ENCODE measurements at regions not wholly inside any gene's neighbourhood (a gene's known extent, or its start where the extent isn't known, plus 50 kb on each side); places are given as distances from the start of the nearest gene placed in this dataset.

DNA sequence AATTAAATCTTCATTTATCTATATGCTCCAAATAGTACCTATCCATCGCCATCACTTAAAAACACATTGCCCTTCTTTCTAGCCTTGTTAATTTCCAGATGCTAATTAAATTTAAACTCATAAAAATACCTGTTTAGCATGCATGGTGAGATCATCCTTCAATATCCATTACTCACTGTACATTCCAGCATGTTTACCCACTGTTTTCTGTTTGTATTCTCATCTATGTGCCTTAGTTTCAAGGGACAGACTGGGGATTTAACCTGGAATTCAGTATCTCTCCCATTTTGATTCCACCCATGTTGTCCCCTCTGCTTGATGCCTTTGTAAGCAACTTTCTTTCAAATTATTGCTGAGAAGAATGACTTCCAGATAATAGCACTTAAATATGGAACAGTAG lies 208.0 kb downstream of the SPTSSA start:
- no peaks in the 10 kb centered on the region for H3K27me3 ChIP-seq (ENCODE audit: insufficient read depth, low read depth)
- no peak overlapping the region for H3K4me2 ChIP-seq
- H3K4me3 ChIP-seq = no peak overlapping the region
- H4K20me1 ChIP-seq (ENCODE audit: insufficient read depth) = no peaks in the 10 kb centered on the region
- 0 out of 2 replicates have a peak, but pooled peaks cover 10% of the 10 kb centered on the region for H3K4me1 ChIP-seq (replicated peaks; ENCODE audit: insufficient read depth)
- no peaks in the 10 kb centered on the region for H3K36me3 ChIP-seq (ENCODE audit: low read depth)
- no peak for DNase-seq
- intact Hi-C loops (cut with micrococcal nuclease; ENCODE audit: unreplicated experiment) = no loop called here
- ChIA-PET POLR2A (ENCODE audit: unreplicated experiment) (no interaction called here), CTCF (no interaction called here)
- H3F3A ChIP-seq (ENCODE audit: insufficient read depth, low read depth) = no peaks in the 10 kb centered on the region
- no peaks in the 10 kb centered on the region for H3K9me2 ChIP-seq (ENCODE audit: insufficient read depth)
- H3K9me3 ChIP-seq (ENCODE audit: insufficient read depth, low read depth) = no peaks in the 10 kb centered on the region
- H2AFZ ChIP-seq = no peak overlapping the region
- TF ChIP-seq, protein P1, sequence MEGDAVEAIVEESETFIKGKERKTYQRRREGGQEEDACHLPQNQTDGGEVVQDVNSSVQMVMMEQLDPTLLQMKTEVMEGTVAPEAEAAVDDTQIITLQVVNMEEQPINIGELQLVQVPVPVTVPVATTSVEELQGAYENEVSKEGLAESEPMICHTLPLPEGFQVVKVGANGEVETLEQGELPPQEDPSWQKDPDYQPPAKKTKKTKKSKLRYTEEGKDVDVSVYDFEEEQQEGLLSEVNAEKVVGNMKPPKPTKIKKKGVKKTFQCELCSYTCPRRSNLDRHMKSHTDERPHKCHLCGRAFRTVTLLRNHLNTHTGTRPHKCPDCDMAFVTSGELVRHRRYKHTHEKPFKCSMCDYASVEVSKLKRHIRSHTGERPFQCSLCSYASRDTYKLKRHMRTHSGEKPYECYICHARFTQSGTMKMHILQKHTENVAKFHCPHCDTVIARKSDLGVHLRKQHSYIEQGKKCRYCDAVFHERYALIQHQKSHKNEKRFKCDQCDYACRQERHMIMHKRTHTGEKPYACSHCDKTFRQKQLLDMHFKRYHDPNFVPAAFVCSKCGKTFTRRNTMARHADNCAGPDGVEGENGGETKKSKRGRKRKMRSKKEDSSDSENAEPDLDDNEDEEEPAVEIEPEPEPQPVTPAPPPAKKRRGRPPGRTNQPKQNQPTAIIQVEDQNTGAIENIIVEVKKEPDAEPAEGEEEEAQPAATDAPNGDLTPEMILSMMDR (conservative IDR thresholded peaks at IDR 0.05) = no peak
- no peak for TF ChIP-seq EZH2 (IDR thresholded peaks at IDR 0.05; ENCODE audit: low read depth)
- H3K27ac ChIP-seq = no peak overlapping the region
- no TSS peak for BruUV-seq (replicated peaks)
- H3K79me2 ChIP-seq (ENCODE audit: low read depth) = no peaks in the 10 kb centered on the region

DNA sequence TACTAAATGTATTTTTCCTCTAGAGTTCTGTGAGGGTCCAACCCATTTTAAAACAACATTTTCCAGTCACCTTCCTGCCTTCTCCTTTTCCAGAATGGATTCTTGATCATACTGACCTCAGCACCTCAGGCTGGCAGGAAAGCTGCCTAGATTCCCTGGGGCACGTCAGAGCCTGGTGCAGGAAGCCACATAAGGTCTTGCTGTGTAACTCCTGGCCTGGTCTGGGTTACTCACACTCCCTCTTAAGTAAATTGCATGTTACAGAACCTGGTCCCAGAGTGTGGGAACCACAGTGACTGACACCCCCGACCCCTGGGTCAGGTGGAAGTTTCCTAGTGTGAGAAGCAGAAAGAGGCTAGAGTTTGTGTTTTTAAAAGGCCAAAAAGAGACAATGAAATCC lies 209.8 kb downstream of the SPTSSA start:
- BruUV-seq (replicated peaks) = no TSS peak
- Histone ChIP-seq H3K27me3 (ENCODE audit: insufficient read depth, low read depth) (no peaks in the 10 kb centered on the region), H3K9me2 (ENCODE audit: insufficient read depth) (no peaks in the 10 kb centered on the region), H3K36me3 (ENCODE audit: low read depth) (no peaks in the 10 kb centered on the region), H3K4me1 (replicated peaks; ENCODE audit: insufficient read depth) (0 out of 2 replicates have a peak, but pooled peaks cover under 1% of the 10 kb centered on the region), H3K27ac (no peak overlapping the region), H3K4me3 (no peak overlapping the region), H3F3A (ENCODE audit: insufficient read depth, low read depth) (no peaks in the 10 kb centered on the region), H3K79me2 (ENCODE audit: low read depth) (no peaks in the 10 kb centered on the region), H3K4me2 (no peak overlapping the region), H4K20me1 (ENCODE audit: insufficient read depth) (no peaks in the 10 kb centered on the region), H3K9me3 (ENCODE audit: insufficient read depth, low read depth) (no peaks in the 10 kb centered on the region), H2AFZ (no peak overlapping the region)
- POLR2A ChIA-PET (ENCODE audit: unreplicated experiment) = no interaction called here
- no peak for DNase-seq
- intact Hi-C loops (cut with micrococcal nuclease; ENCODE audit: unreplicated experiment) = no loop called here
- TF ChIP-seq, protein P1 (conservative IDR thresholded peaks at IDR 0.05) = no peak
- TF ChIP-seq EZH2 (IDR thresholded peaks at IDR 0.05; ENCODE audit: low read depth) = no peak
- CTCF ChIA-PET = no interaction called here

DNA sequence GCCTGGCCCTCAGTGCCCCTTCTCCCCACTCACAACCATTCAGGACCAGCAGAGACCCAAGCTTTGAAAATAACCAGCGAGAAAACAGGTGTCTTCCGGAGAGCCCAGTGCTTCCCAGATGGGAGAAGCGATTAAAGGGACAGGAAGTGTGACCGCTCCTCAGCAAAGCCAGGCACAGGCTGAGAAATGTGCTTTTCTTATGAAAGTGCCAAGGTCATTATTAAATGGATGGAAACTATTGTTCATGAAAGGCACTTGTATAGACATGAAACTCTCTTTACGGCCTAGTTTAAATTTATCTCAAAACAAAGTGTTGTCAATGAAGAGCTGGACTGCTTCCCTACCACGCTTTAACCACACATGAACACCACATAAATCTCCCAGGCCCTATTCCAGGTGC lies 210.4 kb downstream of the SPTSSA start:
- H3K9me3 ChIP-seq (ENCODE audit: insufficient read depth, low read depth) = no peaks in the 10 kb centered on the region
- H3K79me2 ChIP-seq (ENCODE audit: low read depth) = no peaks in the 10 kb centered on the region
- no peaks in the 10 kb centered on the region for H3K4me1 ChIP-seq (replicated peaks; ENCODE audit: insufficient read depth)
- DNase-seq = no peak
- H3K27me3 ChIP-seq (ENCODE audit: insufficient read depth, low read depth) = no peaks in the 10 kb centered on the region
- no peaks in the 10 kb centered on the region for H3F3A ChIP-seq (ENCODE audit: insufficient read depth, low read depth)
- no peaks in the 10 kb centered on the region for H3K36me3 ChIP-seq (ENCODE audit: low read depth)
- H3K9me2 ChIP-seq (ENCODE audit: insufficient read depth) = no peaks in the 10 kb centered on the region
- intact Hi-C loops (cut with micrococcal nuclease; ENCODE audit: unreplicated experiment) = no loop called here
- H2AFZ ChIP-seq = no peak overlapping the region
- no TSS peak for BruUV-seq (replicated peaks)
- H3K4me2 ChIP-seq = no peak overlapping the region
- H4K20me1 ChIP-seq (ENCODE audit: insufficient read depth) = no peaks in the 10 kb centered on the region
- ChIA-PET CTCF (no interaction called here), POLR2A (ENCODE audit: unreplicated experiment) (no interaction called here)
- TF ChIP-seq, protein P1 (conservative IDR thresholded peaks at IDR 0.05) = no peak
- no peak for TF ChIP-seq EZH2 (IDR thresholded peaks at IDR 0.05; ENCODE audit: low read depth)
- no peak overlapping the region for H3K27ac ChIP-seq
- H3K4me3 ChIP-seq = no peak overlapping the region
